Stromal cell of bone marrow (primary cell): ENCODE measurements at regions not wholly inside any gene's neighbourhood (a gene's known extent, or its start where the extent isn't known, plus 50 kb on each side); places are given as distances from the start of the nearest gene placed in this dataset.
"Not testable (repeated sequence)": the region's sequence is repeated elsewhere in the genome, so short reads cannot be mapped to it uniquely, and the experiment has no call there.

Experiments used
- DNase-seq: peaks from one replicate; pipeline ENCODE4 v3.0.0-alpha.2; 2012; ENCODE audit warnings: low read depth

GRCh38 chr1:245025525-245025924, 129.3 kb upstream of the KIF26B start:
- no peak for DNase-seq

- no peak for DNase-seq
Observed at GRCh38 chr1:245023222-245023621, 131.6 kb upstream of the KIF26B start.

DNA sequence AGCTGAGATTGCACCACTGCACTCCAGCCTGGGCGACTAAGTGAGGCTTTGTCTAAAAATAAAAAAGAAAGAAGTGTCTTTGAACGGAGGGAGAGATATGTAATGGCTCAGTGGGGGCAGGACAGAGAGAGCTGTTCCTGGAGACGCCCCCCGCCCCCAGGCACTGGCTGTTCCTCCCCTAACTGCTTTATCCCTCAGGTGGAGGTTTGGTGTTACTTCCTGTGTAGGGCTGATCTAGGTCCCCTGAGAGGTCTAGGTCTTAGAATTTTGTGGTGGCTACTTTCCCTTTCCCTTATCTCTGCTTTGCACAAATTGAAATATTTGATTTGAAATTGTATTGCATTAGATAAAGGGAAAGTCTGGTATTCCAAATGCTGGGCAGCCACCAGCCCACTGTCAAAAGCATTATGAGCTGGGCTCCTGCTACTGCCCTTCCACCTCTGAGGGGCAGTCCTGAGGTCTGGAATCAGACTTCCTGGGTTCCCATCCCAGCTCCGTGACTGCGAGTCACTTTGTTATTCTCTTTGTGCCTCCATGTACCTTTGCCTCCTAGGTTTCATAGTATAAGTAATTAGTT, 134.8 kb upstream of the KIF26B start:
- DNase-seq: no peak

- no peak for DNase-seq
Observed at GRCh38 chr1:245016700-245017099, 138.1 kb upstream of the KIF26B start.

DNA sequence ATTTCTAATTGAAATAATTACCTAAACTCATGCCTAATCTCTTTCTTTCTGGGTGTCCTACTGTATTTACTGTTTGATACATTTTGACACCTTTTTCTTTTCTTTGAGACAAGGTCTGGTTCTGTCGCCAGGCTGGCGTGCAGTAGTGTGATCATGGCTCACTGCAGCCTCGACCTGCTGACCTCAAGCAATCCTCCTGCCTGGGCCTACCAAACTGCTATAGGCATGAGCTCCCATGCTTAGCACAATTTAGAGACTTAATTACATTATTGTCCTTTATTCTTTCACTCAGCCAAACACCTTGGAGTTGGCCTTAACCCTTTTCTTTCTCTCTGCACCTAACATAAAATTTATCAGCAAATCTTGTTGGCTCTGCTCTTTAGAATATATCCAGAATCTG, 139.8 kb upstream of the KIF26B start:
- no peak for DNase-seq

- DNase-seq: no peak
Observed at GRCh38 chr1:245014247-245015029, 140.3 kb upstream of the KIF26B start.

GRCh38 chr1:245010018-245010614, 144.7 kb upstream of the KIF26B start:
- no peak for DNase-seq

DNA sequence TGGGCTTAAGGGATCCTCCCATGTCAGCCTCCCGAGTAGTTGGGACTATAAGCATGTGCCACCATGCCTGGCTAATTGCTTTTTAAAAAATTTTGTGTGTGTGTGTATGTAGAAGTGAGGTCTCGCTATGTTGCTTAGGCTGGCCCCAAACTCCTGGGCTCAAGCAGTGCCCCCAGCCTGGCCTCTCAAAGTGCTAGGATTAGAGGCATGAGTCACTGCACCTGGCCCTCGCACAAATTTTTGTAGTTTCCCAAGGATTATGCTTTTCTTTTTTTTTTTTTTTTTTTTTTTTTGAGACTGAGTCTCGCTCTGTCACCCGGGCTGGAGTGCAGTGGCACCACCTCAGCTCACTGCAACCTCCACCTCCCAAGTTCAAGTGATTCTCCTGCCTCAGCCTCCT, 144.4 kb upstream of the HNRNPU start:
- DNase-seq: no peak

GRCh38 chr1:245007852-245008251, 143.5 kb upstream of the HNRNPU start:
- DNase-seq: no peak

DNA sequence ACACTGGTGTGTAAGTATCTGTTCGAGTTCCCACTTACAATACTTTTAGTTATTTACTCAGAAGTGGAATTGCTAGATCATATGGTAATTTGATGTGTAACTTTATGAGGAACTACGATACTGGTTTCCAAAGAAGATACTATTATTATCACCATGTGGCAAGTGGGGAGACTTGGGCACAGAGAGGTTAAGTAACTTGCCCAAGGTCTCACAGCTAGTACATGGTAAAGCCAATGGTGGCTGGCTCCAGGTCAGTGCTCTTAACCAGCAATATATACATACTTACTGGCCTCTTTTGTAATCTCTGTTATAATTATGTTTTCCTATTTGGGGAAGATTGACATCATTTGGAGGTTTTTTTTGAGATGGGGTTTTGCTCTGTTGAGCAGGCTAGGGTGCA, 138.9 kb upstream of the HNRNPU start:
- DNase-seq: no peak

GRCh38 chr1:245001252-245001651, 136.9 kb upstream of the HNRNPU start:
- DNase-seq: no peak

- DNase-seq: no peak
Observed at GRCh38 chr1:245000872-245001188, 136.5 kb upstream of the HNRNPU start.

- DNase-seq: not testable (repeated sequence)
Observed at GRCh38 chr1:244999644-245000043, 135.3 kb upstream of the HNRNPU start.

DNA sequence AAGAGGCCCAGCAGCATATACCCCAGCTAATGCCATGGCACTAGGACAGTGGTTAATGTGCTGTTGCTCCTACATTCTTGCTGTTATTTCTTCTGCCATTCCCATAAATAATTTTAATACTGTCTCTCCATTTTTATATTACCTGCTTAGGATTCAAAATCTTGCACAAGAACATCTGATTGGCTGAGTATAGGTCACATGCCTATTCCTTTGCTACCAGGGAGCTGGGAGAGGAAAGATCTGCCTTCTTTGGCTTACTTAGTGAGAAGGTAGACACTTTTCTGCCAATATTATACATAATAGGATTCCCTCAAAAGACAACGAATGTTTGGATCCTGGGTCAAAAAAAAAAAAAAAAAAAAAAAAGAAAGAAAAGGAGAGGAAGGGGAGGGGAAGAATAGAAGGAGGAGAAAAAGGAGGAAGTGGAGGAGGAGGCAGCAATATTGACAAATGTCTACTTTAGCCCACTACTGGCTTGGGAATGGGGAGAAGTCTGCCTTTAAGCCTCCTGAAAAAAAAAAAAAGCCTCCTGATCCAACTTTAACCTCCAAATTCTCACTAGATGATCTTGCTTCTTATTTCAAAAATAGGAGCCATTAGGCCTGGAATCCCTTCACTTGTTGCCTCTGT, 134.5 kb upstream of the HNRNPU start:
- no peak for DNase-seq

DNA sequence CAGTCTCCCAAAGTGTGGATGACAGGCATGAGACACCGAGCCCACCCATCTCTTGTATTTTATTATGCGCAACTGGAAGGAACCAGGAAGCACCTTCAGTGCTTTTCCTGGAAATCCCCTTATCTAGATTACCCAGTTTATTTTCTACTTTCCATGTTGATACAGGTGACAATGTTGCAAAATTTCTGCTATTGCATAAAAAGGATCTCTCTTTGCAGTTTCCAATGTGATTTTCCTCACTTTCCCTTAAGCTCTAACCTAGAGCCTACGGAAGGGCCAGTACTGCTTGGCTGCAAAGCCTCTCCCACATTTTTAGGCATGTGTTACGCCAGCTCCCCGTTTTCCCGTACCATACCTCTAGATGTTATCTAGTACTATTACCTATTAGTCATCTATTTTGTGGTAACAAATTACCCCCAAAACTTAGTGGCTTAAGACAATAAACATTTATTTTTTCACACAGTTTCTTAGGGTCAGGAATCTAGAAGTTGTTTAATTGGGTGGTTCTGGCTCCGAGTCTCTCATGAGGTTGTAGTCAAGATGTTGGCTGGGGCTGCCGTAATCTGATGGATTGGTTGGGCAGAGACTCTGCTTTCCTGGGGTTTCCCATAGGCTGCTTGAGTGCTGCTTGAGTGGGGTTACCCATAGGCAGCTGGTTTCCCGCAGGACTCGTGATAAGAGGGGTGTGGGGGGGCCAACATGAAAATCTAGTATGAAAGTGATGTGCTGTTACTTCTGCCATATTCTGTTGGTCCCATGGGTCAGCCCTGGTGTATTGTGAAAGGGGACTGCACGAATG, 131.5 kb upstream of the HNRNPU start:
- DNase-seq: no peak

DNA sequence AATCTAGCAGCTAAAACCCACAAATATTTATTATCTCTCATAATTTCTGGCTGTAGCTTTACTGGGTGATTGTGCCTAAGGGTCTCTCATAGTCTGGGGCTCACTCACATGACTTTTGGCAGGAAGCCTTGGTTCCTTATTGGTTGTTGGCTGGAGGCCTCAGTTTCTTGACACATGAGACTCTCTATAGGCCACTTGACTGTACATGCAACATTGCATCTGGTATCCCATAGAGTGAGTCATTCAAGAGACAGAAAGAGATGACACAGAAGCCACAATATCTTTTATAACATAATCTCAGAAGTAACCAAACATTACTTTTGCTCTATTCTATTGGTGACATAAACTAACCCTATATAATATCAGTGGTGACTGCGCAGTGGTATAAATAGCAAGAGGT, 128.5 kb upstream of the HNRNPU start:
- no peak for DNase-seq

DNA sequence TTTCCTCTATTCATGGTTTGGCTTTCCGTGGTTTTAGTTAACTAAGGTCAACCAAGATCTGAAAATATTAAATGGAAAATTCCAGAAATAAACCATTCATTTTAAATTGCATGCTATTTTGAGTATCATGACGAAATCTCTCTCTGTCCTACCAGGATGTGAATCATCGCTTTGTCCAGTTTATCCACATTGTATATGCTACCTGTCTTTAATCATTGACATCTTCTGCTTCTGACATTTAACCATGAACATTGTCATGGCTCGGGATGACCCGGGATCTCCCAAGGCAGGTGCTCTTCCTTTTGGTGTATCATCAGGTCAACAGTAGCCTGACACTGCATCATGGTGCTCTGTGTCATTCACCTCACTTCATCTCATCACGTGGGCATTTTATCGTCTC, 125.5 kb upstream of the HNRNPU start:
- no peak for DNase-seq

- no peak for DNase-seq
Observed at GRCh38 chr1:244988521-244988920, 124.2 kb upstream of the HNRNPU start.

GRCh38 chr1:244980605-244981004, 116.3 kb upstream of the HNRNPU start:
- no peak for DNase-seq

- DNase-seq: no peak
Observed at GRCh38 chr1:244974550-244974949, 110.2 kb upstream of the HNRNPU start.

- DNase-seq: no peak
Observed at GRCh38 chr1:244974106-244974505, 109.8 kb upstream of the HNRNPU start.

GRCh38 chr1:244971552-244972216, 107.3 kb upstream of the HNRNPU start:
- no peak for DNase-seq
